HS-5 (cell line): ENCODE measurements at regions not wholly inside any gene's neighbourhood (a gene's known extent, or its start where the extent isn't known, plus 50 kb on each side); places are given as distances from the start of the nearest gene placed in this dataset.
"Not testable (repeated sequence)": the region's sequence is repeated elsewhere in the genome, so short reads cannot be mapped to it uniquely, and the experiment has no call there.

Source experiments
- DNase-seq: peaks from one replicate; pipeline ENCODE4 v3.0.0-alpha.2; 2012; ENCODE audit warnings: low read depth

GRCh38 chrX:150238632-150239382, 124.3 kb upstream of the MAMLD1 start:
- no peak for DNase-seq

DNA sequence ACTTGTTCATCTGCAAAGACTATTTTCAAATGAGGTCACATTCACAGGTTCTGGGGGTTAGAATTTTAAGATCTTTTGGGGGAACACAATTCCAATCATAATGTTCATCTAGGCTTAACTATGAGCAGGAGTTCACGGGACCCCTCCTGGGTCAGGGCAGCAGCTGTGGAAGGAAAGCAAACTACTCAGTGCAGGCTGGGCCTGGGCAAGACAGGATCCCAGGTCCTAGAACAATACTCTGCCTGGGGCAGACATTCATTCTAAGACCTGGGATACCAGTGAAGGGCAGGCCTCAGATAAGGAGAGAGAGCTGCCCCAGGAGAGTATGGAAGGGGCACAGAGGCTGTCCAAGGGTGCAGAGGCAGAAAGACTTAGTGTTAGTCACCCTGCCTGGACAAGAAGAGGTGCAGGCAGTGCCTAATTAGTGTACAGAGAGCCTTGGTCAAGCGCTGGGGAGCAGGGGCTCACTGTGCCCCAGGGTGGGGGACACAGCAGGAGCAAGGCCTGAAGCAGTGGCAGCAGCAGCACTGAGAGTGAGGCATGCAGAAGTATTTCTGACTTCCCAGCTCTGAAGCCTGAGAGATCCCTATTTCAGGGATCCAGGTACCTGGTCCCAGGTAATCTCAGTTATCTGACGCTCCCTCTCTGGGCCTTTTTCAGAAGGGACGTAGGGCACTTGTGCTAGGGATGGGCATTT, 123.0 kb upstream of the MAMLD1 start:
- no peak for DNase-seq

GRCh38 chrX:150240643-150240970, 122.5 kb upstream of the MAMLD1 start:
- DNase-seq: no peak

- no peak for DNase-seq
Observed at GRCh38 chrX:150253959-150254620, 109.0 kb upstream of the MAMLD1 start.

DNA sequence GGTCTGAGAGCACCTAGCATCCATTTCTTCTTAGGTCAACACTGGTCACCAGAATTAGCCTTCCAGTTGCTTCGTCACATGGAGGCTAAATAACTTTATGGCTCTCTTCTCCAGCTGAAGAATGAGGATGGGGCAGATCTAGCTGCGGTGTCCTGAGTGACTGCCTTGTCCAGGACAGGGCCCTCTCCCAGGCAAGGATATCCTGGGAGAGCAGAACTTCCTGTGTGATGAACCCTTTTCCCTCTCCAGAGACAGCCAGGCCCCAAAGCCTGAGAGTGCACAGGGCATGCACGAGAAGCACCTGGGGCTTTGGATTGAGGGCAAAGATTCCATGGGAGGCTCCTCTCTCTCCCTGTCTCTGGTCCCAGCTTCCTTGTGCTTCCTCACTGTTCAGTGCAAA, 108.2 kb upstream of the MAMLD1 start:
- DNase-seq: no peak

DNA sequence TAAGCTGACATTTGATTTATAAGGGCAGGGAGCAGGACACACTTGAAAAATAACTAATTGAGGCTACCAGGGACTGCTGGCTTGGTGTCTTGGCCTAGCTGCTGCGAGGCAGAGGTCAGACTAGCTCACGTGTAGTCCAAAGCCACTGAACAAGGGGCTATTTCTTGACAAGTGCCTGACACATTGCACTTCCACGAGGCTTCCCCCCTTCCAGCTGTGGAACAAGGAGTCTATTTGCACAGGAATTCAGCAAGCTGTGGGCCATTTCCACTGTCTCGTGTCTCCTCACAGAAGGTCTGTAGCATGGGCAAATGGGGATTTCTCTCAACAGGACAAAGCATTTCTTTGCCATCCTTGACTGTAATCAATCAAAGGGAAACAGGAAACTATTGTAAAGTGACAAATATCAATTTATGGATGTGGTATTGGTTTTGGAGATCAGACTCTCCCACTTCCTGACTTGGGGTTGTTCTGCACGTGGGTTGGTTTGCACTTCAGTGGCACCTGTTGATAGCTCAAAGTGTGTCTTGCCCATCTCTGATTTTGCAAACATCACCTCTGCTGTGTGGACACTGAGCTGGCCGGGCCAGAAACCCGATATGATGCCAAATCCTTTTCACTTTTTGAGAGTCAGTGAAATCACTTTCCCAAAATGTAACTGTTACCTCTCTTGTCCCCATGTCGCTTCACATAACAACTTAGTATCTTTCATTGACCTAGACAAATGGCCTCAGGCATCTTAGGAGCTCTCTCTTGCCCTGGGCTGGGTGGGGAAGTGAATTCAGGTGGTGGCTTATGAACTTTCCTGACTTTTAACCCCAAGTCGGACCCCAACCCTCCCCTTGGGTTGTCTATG, 107.4 kb upstream of the MAMLD1 start:
- no peak for DNase-seq

GRCh38 chrX:150256297-150256650, 106.8 kb upstream of the MAMLD1 start:
- DNase-seq: no peak

DNA sequence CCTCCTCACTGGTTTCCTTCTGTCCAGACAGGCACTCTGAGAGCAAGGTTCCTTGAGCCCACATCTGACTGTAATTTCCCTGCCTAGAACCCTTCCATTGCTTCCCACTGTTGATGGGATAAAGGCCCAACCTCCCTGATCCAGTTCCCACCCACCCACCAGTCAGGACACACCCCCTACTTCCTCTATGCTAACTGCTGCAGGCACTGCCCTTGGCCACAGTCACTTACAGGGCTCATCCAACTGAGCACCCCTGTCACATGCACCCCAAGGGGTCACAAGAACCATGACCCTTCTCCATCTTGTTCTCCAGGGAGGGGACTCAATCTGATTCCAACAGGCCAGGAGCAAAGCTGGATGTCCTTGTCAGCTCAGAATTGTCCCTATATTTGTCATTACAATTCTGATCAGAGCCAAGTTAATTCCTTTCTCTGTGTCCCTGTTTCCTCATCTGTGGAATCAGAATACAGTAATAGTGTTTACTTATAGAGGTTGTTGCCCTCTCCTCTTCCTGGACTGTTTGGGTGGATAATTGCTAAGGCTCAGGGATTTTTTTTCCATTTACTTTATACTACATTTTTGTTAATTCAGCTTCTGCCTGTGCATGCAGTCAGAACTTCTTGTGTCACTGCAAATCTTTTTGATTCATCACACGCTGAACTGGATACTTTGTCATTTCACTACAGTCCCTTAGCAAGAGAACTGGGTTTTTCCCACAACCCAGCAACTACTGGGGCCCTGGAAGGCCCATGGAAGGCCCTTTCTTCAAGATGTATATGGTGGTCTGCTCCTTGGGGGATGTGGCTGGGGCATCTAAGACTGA, 105.6 kb upstream of the MAMLD1 start:
- DNase-seq: no peak

DNA sequence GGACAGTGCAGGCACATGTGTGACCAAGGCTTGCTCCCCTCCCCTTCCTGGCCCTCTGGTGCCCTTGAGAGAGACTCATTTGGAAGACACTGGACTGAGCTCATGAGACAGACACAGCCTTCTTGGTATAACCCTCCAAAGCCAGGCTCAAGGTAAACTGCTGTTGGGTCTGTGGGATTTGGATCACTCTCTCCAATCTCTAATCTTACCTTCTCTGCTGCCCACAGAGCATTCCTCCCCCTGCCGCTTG, 105.0 kb upstream of the MAMLD1 start:
- no peak for DNase-seq

GRCh38 chrX:150258463-150259430, 104.4 kb upstream of the MAMLD1 start:
- DNase-seq: no peak

- no peak for DNase-seq
Observed at GRCh38 chrX:150262456-150262855, 100.7 kb upstream of the MAMLD1 start.

GRCh38 chrX:150268839-150269355, 94.2 kb upstream of the MAMLD1 start:
- no peak for DNase-seq

DNA sequence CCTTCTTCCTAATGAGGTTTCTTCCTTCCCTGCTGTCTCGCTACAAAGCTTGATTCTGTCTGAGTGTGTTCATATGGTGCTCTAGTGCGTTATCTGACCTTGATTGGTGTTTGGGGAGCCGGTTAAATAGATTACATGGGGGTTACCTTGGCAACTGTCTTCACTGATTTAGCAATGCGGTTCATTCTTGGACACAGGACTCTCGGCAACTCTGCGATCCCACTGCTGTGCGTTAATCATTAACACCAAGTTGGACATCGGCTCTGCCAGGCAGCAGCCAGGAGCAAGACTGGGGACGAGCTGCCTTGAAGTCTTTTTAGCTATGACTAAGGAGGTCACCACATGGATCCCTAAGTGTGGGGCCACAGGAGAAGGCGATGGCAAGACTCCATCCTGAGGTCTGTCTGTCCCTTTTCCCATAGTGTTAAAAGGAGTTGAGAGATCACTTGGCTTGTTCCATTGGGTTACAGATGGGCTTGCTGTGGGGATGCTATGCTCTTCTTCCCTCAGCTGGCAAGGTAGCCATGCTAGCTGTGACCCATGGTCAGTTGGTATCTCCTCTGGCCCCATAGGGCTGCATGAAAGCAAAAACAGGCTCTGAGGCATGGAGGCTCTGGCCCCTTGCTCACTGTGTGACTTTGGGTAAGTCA, 93.4 kb upstream of the MAMLD1 start:
- DNase-seq: no peak

DNA sequence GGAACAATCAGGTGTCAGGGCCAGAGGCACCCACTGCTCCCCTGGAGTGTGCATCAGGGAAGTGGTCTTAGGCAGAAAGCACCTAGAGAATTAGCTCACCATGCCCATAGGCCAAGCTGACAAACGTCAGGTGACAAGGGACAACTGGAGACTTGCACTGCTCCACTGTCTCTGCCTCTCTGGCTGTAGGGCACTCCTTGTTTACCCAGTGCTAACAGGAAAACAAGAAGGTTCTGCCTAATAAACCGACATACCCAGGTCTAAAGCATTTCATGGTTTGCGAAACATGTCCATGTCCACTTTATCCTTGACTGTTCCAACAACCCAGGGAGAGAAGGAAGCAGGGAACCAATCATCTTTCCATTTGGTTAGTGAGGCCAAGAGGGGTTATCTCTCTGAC, 92.5 kb upstream of the MAMLD1 start:
- DNase-seq: no peak

GRCh38 chrX:150273575-150274294, 89.4 kb upstream of the MAMLD1 start:
- not testable (repeated sequence) for DNase-seq

- DNase-seq: no peak
Observed at GRCh38 chrX:150282953-150283352, 80.2 kb upstream of the MAMLD1 start.

GRCh38 chrX:150291014-150291413, 72.1 kb upstream of the MAMLD1 start:
- DNase-seq: no peak

GRCh38 chrX:150293311-150294013, 69.7 kb upstream of the MAMLD1 start:
- no peak for DNase-seq
